GM19035 (cell line): ENCODE measurements at regions not wholly inside any gene's neighbourhood (a gene's known extent, or its start where the extent isn't known, plus 50 kb on each side); places are given as distances from the start of the nearest gene placed in this dataset.
"Not testable (repeated sequence)": the region's sequence is repeated elsewhere in the genome, so short reads cannot be mapped to it uniquely, and the experiment has no call there.

Experiments
- ATAC-seq: cut with Tn5 transposase; IDR thresholded peaks from one replicate; pipeline ENCODE4 v1.9.1; 2021; ENCODE audit not compliant: unreplicated experiment

GRCh38 chr5:125064621-125065438, 318.4 kb upstream of the ZNF608 start:
- ATAC-seq = no peak

DNA sequence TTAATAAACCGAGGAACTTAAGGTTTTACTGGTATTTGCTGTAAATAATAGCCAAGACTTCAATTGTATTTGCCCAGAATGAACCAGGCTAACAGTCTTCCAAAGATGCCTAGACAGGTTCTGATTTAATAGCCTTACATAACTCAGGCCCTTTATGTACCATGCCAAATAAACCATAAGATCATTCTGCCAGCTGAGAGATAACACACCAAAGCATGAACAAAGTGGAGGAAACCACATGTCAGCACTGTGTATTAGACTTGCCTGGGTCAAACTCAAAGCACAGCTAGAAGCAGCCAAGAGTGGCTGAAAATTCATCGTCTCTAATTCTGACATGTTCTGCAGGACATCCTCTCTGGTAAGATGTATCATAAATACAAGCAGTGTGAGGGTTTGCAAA, 319.3 kb upstream of the ZNF608 start:
- ATAC-seq = no peak

GRCh38 chr5:125070961-125071360, 324.5 kb upstream of the ZNF608 start:
- no peak for ATAC-seq

DNA sequence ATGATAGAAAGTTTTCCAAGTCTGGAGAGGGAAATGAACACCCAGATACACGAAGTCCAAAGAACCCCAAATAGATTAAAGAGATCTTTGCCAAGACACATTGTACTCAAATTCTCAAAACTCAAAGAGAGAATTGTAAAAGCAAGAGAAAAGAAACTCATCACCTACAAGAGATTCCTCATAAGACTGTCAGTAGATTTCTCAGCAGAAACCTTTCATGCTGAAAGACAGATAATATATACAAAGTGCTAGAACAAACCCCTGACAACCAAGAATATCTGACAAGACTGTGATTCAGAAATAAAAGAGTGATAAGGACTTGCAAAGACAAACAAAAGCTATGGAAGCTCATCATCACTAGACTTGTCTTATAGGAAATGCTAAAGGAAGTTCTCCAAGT, 326.7 kb upstream of the ZNF608 start:
- no peak for ATAC-seq

DNA sequence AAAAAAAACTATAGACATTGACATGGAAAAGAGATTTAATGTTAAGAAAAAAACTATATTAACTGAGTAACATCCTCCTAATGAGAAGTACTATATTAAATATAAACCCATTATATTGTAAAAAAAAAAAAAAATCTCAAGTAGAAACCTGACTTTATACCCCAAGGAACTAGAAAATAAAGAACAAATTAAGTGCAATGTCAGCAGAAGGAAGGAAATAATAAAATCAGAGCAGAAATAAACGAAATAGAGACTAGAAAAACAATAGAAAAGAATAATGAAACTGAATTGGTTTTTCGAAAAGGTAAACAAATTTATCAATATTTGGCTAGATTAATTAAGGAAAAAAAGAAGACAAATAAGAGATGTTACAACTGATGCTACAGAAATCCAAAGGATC, 329.1 kb upstream of the ZNF608 start:
- ATAC-seq = no peak

DNA sequence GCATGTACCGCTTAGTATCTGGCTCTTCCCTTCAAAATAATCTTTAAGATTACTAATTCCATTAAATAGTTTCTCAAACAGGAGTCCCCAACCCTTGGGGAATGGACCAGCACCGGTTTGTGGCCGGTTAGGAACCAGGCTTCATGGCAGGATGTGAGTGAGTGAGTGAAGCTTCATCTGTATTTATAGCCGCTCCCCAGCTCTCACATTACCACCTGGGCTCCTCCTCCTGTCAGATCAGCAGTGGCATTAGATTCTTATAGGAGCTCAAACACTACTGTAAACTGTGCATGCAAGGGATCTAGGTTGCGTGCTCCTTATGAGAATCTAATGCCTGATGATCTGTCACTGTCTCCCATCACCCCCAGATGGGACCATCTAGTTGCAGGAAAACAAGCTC, 332.6 kb upstream of the ZNF608 start:
- not testable (repeated sequence) for ATAC-seq

DNA sequence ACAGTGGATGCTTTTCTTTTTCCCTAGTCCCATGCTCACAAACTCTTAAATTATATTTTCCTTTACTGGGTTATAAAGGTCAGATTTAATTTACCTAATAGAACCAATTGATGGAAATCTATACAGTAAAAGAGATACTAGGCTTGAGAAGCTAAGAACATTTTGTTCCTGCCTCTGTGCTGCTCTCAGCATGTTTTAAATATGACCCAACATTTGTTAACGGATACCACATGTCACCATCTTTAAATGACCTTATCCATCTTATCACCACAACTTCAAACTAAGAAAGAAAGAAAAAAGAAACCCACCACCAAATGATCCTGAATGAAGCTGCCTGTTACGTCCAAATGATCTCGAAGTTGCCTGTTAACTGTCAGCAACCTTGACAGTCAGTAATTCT, 334.7 kb upstream of the ZNF608 start:
- no peak for ATAC-seq

- ATAC-seq = no peak
These were observed 337.5 kb upstream of the ZNF608 start for GRCh38 chr5:125083981-125084380.

GRCh38 chr5:125085797-125086505, 339.5 kb upstream of the ZNF608 start:
- ATAC-seq = no peak

DNA sequence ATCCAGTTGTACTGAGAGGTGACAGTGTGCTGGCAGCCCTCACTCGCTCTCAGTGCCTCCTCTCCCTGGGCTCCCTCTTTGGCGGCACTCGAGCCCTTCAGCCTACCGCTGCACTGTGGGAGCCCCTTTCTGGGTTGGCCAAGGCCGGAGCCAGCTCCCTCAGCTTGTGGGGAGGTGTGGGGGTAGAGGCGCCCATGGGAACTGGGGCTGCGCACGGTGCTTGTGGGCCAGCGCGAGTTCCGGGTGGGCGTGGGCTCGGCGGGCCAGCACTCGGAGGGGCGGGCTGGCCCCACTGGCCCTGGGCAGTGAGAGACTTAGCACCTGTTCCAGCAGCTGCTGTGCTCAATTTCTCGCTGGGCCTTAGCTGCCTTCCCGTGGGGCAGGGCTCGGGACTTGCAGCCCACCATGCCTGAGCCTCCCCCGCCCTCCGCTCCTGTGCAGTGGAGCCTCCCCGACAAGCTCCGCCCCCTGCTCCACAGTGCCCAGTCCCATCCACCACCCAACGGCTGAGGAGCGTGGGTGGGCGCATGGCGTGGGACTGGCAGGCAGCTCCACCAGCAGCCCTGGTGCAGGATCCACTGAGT, 342.2 kb upstream of the ZNF608 start:
- ATAC-seq = no peak

- not testable (repeated sequence) for ATAC-seq
These were observed 345.7 kb upstream of the ZNF608 start for GRCh38 chr5:125092138-125092537.

GRCh38 chr5:125093776-125094175, 347.3 kb upstream of the ZNF608 start:
- no peak for ATAC-seq

- ATAC-seq = no peak
These were observed 353.9 kb upstream of the ZNF608 start for GRCh38 chr5:125100342-125100741.

DNA sequence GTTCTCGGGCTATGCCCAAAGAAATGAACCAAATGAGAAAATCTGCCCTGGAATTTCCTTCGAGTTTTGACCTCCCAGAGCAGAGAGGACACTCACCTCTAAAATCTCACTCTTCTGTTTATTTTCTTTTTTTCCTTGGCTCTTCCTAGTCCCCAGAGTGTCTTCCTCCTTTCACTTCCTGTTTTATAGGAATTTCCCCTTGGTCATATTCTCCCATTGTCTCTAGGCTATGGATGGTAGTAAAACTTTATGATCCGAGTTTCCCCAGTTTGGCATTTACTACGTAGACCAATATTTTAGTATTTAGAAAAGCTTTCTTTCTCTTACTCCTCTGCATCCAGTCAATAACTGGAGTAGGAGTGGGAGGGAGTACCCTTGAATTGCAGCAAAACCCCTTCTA, 354.5 kb upstream of the ZNF608 start:
- no peak for ATAC-seq

DNA sequence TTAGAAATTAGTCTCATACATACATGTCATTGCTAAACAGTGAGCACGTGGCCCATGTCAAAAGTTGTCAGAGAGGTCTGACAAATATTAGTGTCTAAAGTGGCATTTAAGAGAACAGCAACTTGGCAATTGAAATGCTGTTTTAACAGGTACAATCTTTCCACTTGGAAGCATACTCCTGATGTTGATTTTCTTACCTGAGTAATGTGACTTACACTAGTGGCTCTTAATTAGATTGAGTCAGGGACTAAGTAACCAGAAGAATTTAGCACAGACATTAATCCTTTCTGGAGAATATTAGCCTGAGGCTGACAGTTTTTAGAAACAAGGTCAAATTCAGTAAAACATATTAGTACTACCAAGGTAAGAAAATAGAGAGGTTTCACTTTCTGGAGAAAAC, 357.0 kb upstream of the ZNF608 start:
- no peak for ATAC-seq

DNA sequence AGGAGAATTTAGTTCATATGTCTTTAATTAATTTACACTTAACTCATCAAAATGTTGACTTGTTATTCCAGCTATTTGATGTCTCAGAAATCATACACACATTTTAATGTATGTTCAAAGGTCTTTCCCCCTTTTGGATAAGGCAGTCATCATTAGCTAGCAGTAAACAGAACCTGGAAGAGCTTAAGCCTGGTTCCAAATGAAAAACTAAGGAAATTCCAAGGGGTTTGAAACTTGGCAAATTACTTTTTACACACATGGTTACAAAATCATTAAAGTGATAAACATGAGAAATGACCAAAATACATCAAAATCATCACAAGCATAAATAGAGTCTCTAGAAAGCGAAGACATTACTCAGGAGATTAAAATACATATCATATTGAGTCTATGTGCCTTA, 359.8 kb upstream of the ZNF608 start:
- ATAC-seq = no peak

DNA sequence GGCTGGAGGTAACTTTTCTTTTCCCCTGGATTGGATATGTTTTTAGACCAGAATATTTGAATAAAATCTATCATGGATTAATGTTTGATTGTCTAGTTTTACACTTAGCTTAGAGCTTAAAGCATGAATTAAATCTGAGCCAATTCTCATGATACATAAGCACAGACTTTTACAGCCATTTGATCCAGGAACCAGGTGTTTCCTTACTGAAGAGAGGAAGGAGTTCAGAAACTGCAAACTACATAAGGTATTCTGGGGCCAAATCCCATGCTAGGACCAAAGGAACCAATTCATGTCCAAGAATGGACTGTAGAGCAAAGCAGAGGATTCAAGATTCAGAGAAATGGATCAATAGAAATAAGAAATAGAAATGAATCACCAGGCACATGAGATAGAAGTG, 360.4 kb upstream of the ZNF608 start:
- no peak for ATAC-seq

DNA sequence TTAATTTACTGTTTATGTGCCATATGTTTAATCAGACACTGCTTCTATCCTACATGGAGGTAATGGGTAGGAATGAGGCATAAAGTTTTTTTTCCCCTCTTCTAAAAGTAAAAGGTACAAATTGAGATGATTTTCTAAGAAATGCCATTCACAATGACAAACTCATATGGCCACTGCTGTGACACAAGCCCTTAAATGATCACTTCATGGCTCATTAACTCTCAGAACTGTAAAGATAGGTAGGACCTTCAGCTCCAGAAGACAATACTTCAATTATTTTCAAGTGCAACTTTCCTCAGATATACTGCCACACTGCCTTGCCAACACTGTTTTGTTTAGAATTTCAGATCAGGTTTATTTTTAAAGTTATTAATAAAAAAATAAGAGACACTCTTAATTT, 362.9 kb upstream of the ZNF608 start:
- ATAC-seq = no peak

GRCh38 chr5:125109816-125110215, 363.4 kb upstream of the ZNF608 start:
- no peak for ATAC-seq

GRCh38 chr5:125112196-125112595, 365.8 kb upstream of the ZNF608 start:
- ATAC-seq = no peak

- no peak for ATAC-seq
These were observed 366.9 kb upstream of the ZNF608 start for GRCh38 chr5:125113328-125113727.

GRCh38 chr5:125115195-125115525, 368.7 kb upstream of the ZNF608 start:
- no peak for ATAC-seq
